ENCODE measurements at regions not wholly inside any gene's neighbourhood (a gene's known extent, or its start where the extent isn't known, plus 50 kb on each side); places are given as distances from the start of the nearest gene placed in this dataset.

DNA sequence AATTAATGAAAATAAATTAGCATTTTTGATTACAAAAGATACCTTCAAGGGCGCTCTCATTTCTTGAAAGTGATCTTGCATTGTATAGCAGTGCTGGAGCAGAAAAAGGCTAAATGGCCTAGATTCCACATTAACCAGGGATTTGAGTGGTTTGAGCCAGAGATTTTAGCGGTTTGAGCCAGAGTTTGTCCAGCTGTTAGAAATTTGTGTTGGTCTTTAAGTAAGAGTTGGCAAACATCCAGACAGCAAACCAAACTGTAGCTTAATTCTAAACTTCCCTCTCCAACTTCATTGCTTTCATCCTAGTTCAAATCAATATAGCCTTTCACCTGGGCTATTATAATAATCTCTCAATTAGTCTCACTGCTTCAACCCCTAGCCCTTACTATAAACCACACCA is 351.7 kb downstream of the IGSF11 start:
- POLR2A ChIA-PET: no interaction called here
- no peaks in the 10 kb centered on the region for H3K36me3 ChIP-seq (ENCODE audit: control insufficient read depth, insufficient read depth, low read length)
- in situ Hi-C loops (cut with MboI): no loop called here

More for the DNA sequence above, 351.7 kb downstream of the IGSF11 start:
- Histone ChIP-seq H3K27me3 (ENCODE audit: control insufficient read depth in 2 of 2, insufficient read depth in 2 of 2, low read length in 2 of 2) (no peaks in the 10 kb centered on the region), H4K20me1 (replicated peaks; ENCODE audit: control insufficient read depth, insufficient read depth, low read length) (no peaks in the 10 kb centered on the region), H3K4me2 (ENCODE audit: insufficient read depth, low read length) (no peak overlapping the region), H2AFZ (ENCODE audit: low read depth, low read length) (no peak overlapping the region), H3K4me1 (replicated peaks in 1 of 2; ENCODE audit: control insufficient read depth in 2 of 2, insufficient read depth in 2 of 2, low read length in 2 of 2) (no peaks in the 10 kb centered on the region), H3K79me2 (ENCODE audit: control insufficient read depth, insufficient read depth, low read length) (no peaks in the 10 kb centered on the region), H3K4me3 (no peak overlapping the region), H3K9me1 (ENCODE audit: control insufficient read depth, insufficient read depth, low read length) (no peaks in the 10 kb centered on the region), H3K9me3 (replicated peaks; ENCODE audit: control insufficient read depth, insufficient read depth, low read depth, low read length) (no peaks in the 10 kb centered on the region), H3K27ac (ENCODE audit: extremely low read depth, low read depth, low read length) (no peak overlapping the region), H3K9ac (ENCODE audit: insufficient read depth in 1 of 2, low read depth in 2 of 2, low read length in 2 of 2) (no peak overlapping the region)
- WGBS (ENCODE audit: insufficient coverage, low coverage, missing lambda C conversion rate): 51% methylated on average over 2 of the region's 2 CpGs
- intact Hi-C loops (cut with micrococcal nuclease): no loop called here
- FAIRE-seq (no peak), DNase-seq (ENCODE audit: extremely low read depth in 1 of 4, low spot score in 3 of 4) (no peak), ATAC-seq (no peak)
- CTCF ChIA-PET (ENCODE audit: low intra/inter-chr PET ratio): no interaction called here
- no peak for TF ChIP-seq CBX2 (IDR thresholded peaks at IDR 0.05; ENCODE audit: insufficient read depth, low read length, poor library complexity, severe bottlenecking)
- no peak for TF ChIP-seq ZBTB8A (IDR thresholded peaks at IDR 0.05; ENCODE audit: partially characterized antibody)
- no peak for TF ChIP-seq ESRRA (IDR thresholded peaks at IDR 0.05; ENCODE audit: borderline replicate concordance, low read depth)
- no peak for TF ChIP-seq BMI1 (IDR thresholded peaks at IDR 0.05; ENCODE audit: low read length)
- no peak for TF ChIP-seq PML (IDR thresholded peaks at IDR 0.05; ENCODE audit: low read length)
- TF ChIP-seq ZNF507 (tag; conservative IDR thresholded peaks at IDR 0.05): no peak
- TF ChIP-seq MTA2 (IDR thresholded peaks at IDR 0.05; ENCODE audit: low read depth): no peak
- TF ChIP-seq FOXA1 (IDR thresholded peaks at IDR 0.05; ENCODE audit: borderline replicate concordance): no peak
- no peak for TF ChIP-seq TAF1 (IDR thresholded peaks at IDR 0.05; ENCODE audit: control insufficient read depth, extremely low read depth, insufficient read depth, low read length, severe bottlenecking)
- no peak for TF ChIP-seq HEY1 (CRISPR knock-in tag; IDR thresholded peaks at IDR 0.05; ENCODE audit: borderline replicate concordance)
- TF ChIP-seq, protein P1, sequence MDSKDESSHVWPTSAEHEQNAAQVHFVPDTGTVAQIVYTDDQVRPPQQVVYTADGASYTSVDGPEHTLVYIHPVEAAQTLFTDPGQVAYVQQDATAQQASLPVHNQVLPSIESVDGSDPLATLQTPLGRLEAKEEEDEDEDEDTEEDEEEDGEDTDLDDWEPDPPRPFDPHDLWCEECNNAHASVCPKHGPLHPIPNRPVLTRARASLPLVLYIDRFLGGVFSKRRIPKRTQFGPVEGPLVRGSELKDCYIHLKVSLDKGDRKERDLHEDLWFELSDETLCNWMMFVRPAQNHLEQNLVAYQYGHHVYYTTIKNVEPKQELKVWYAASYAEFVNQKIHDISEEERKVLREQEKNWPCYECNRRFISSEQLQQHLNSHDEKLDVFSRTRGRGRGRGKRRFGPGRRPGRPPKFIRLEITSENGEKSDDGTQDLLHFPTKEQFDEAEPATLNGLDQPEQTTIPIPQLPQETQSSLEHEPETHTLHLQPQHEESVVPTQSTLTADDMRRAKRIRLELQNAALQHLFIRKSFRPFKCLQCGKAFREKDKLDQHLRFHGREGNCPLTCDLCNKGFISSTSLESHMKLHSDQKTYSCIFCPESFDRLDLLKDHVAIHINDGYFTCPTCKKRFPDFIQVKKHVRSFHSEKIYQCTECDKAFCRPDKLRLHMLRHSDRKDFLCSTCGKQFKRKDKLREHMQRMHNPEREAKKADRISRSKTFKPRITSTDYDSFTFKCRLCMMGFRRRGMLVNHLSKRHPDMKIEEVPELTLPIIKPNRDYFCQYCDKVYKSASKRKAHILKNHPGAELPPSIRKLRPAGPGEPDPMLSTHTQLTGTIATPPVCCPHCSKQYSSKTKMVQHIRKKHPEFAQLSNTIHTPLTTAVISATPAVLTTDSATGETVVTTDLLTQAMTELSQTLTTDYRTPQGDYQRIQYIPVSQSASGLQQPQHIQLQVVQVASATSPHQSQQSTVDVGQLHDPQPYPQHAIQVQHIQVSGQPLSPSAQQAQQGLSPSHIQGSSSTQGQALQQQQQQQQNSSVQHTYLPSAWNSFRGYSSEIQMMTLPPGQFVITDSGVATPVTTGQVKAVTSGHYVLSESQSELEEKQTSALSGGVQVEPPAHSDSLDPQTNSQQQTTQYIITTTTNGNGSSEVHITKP (IDR thresholded peaks at IDR 0.05; ENCODE audit: partially characterized antibody): no peak
- TF ChIP-seq NFRKB (IDR thresholded peaks at IDR 0.05; ENCODE audit: low read depth): no peak
- TF ChIP-seq, protein P2, sequence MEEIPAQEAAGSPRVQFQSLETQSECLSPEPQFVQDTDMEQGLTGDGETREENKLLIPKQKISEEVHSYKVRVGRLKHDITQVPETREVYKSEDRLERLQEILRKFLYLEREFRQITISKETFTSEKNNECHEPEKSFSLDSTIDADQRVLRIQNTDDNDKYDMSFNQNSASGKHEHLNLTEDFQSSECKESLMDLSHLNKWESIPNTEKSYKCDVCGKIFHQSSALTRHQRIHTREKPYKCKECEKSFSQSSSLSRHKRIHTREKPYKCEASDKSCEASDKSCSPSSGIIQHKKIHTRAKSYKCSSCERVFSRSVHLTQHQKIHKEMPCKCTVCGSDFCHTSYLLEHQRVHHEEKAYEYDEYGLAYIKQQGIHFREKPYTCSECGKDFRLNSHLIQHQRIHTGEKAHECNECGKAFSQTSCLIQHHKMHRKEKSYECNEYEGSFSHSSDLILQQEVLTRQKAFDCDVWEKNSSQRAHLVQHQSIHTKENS (CRISPR knock-in tag; IDR thresholded peaks at IDR 0.05): no peak
- BruUV-seq (replicated peaks): no TSS peak

Measured in K562 (cell line).